ENCODE measurements at regions not wholly inside any gene's neighbourhood (a gene's known extent, or its start where the extent isn't known, plus 50 kb on each side); places are given as distances from the start of the nearest gene placed in this dataset.

DNA sequence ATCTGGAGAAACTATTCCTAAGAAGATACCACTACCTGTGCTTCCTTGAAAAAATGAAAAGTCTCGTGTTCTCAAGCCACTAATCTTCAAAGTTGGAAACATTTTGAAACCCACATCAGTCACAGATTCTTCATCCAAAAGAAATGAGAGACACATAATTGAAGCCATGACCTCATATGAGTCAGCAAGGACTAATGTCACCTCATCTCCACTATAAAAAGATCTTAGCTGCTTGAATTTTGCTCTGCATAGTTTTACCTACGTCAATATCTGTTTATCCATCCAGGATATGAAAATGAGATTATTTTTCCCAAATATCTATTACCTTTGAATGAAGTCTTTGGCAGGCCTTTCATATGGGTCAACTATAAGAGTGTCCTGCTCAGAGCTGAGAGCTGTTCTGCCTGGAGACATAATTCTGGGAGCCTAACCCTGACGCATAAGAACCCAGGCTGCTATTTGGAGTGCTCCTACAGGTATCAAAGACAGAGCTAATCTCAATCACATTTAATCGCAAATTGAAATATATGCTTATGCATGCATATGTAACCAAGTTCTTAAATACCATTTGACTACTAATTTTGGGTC, 312.5 kb upstream of the PKN2 start:
- DNase-seq (ENCODE audit: low spot score) = no peak

DNA sequence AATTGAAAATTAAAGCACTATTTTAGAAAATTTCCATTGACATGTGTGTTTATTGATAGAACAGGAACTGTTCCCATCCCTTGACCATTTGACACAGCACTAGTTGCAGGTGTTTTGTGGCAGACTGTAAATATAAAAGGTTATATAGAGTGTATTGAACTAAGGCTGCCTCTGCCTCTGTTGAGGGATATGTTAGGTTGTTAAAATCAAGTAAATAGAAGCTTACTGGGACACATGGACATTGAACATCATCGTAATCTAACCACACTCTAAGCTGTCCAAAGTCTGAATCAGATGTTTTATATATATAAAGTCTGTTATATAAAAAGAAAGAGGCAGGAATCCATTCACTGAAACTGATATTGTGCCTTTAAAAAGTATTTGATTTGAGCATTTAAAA, 308.1 kb upstream of the PKN2 start:
- no peak for DNase-seq (ENCODE audit: low spot score)

- no peak for DNase-seq (ENCODE audit: low spot score)
These were observed 307.7 kb upstream of the PKN2 start for GRCh38 chr1:88376421-88376820.

DNA sequence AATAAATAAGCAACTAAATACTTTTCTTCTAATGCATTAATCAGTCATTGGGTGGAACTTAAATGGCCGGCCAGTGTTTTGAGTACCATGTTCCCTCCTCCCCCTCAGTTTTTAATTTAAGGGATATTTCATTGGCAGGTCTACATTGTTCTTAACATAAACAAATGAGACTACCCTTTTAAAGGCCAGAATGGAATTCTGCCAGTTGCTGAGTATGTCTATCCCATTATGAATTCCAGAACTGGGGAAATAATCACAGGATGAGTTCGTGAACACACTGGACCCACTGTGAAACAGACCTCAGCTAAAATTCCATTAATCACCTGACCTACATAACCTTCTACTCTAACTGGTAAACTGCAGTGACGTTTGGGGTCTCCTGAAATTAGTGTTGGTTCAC, 305.5 kb upstream of the PKN2 start:
- no peak for DNase-seq (ENCODE audit: low spot score)

GRCh38 chr1:88394958-88395357, 289.1 kb upstream of the PKN2 start:
- DNase-seq (ENCODE audit: low spot score) = no peak

GRCh38 chr1:88398338-88398737, 285.7 kb upstream of the PKN2 start:
- no peak for DNase-seq (ENCODE audit: low spot score)

- DNase-seq (ENCODE audit: low spot score) = no peak
These were observed 284.4 kb upstream of the PKN2 start for GRCh38 chr1:88399690-88400089.

DNA sequence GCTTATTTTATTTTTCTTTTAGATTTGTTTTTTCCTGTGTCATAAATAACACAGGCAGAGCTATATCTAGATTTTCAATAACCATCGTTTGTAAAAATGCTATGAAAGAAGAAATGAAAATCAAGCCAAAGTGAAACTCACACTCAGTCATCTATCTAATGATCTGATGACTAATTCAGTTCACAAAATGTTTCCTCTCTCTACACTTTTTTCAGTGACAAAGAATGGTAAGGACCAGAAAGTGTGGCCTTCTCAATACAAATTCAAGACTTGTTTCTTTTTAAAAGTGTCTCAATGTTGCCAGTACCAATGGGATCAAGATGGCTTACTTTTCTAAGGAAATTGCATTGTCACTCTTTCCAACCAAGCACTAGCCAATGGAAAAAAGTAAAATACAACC, 282.8 kb upstream of the PKN2 start:
- no peak for DNase-seq (ENCODE audit: low spot score)

DNA sequence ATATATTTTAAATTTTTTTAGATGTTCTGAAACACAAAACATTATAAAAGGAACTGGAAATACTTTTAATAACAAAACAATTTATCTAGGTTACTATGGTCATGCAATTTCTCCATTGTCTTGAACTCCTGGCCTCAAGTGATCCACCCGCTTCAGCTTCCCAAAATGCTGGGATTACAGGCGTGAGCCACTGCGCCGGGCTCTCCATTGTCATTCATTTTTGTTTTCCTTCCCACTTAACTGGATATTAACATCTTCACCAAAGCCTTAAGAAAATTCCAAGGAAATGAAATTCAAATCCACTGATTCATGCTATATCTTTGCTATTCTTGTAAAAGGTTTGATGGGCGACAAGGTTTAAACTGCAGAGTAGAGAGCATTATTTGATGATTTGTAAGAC, 279.5 kb upstream of the PKN2 start:
- no peak for DNase-seq (ENCODE audit: low spot score)

GRCh38 chr1:88407248-88407647, 276.8 kb upstream of the PKN2 start:
- DNase-seq (ENCODE audit: low spot score) = no peak

DNA sequence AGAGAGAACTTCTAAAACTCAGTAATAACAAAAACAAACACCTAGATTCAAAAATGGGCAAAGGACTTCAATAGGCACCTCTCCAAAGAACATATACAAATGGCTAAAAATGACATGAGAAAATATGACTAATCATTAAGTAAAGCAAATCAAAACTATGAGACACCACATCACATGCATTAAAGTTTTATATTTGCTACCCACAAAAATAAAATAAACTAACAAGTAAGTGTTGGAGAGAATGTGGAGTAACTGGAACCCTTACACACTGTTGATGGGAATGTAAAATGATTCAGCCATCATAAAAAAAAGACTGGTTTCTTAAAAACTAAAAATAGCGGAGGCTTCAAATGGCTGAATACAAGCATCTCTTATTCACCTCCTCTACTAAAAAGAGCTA, 262.1 kb upstream of the PKN2 start:
- DNase-seq (ENCODE audit: low spot score) = no peak

DNA sequence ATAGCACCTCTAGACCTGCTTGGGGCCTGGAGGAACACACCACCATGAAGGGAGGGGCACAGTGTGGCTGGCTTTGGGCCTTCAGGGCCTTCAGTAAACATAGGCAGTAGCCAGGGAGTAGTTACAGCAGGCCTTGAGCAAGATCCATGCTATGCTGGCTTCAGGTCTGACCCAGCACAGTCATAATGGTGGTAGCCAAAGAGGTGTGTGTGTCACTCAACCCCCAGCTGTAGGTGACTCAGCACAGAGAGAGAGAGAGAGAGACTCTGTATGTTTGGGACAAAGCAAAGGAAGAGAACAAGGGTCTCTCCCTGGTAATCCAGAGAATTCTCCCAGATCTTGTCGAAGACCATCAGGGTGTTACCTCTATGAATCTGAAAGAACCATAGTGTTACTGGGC, 250.5 kb upstream of the PKN2 start:
- no peak for DNase-seq (ENCODE audit: low spot score)

- DNase-seq (ENCODE audit: low spot score) = no peak
These were observed 249.2 kb upstream of the PKN2 start for GRCh38 chr1:88434836-88435235.

DNA sequence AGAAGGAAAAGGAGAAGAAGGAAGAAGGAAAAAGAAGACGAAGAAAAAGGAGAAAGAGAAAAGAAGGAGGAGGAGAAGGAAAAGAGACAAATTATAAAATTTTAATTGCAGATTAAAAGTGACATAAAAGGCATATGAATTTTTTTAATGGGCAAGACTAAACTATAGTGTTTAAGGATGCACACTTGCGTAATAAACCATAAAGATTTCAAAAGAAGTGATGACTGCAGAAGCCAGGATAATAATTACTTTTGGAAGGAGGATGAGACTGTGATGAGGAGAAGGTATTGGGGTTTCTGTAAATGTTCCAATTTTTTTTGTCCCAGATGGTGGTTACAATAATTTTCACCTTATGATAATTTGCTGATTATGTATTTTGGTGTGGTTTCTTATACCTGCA, 243.1 kb upstream of the PKN2 start:
- DNase-seq (ENCODE audit: low spot score) = no peak

GRCh38 chr1:88451856-88452255, 232.2 kb upstream of the PKN2 start:
- DNase-seq (ENCODE audit: low spot score) = no peak

GRCh38 chr1:88453295-88453694, 230.8 kb upstream of the PKN2 start:
- no peak for DNase-seq (ENCODE audit: low spot score)

- no peak for DNase-seq (ENCODE audit: low spot score)
These were observed 229.3 kb upstream of the PKN2 start for GRCh38 chr1:88454781-88455180.

- DNase-seq (ENCODE audit: low spot score) = no peak
These were observed 228.3 kb upstream of the PKN2 start for GRCh38 chr1:88455621-88456256.

DNA sequence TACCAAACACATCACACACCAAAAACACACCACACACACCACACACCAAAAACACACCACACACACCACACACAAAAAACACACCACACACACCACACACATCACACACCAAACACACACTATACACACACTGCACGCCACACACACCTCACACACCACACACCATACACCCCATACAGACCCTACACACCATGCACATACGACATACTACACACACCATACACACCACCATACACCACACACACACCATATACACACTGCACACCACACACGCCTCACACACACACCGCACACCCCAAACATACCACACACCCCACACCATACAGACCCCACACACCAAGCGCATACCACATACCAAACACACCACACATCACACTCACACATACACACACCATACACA, 226.9 kb upstream of the PKN2 start:
- DNase-seq (ENCODE audit: low spot score) = no peak

DNA sequence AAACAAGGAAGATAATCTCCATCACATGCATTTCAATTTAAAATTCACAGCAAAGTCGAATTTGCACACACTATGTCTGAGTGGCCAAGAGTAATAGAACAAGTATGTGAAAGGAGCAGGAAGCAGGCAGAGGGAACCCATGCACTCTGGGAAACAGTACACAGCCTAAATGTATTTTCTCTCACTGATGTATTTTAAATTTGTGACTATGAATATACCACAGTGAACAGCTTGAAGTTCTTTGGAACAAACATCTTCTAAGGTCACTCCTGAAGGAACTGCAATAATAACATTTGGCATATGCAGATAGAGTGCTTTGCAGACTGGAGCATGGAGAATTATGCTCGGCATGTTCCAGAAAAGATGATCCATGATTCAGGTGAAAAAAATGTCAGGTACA, 223.1 kb upstream of the PKN2 start:
- no peak for DNase-seq (ENCODE audit: low spot score)

GRCh38 chr1:88462096-88462487, 222.0 kb upstream of the PKN2 start:
- no peak for DNase-seq (ENCODE audit: low spot score)

DNA sequence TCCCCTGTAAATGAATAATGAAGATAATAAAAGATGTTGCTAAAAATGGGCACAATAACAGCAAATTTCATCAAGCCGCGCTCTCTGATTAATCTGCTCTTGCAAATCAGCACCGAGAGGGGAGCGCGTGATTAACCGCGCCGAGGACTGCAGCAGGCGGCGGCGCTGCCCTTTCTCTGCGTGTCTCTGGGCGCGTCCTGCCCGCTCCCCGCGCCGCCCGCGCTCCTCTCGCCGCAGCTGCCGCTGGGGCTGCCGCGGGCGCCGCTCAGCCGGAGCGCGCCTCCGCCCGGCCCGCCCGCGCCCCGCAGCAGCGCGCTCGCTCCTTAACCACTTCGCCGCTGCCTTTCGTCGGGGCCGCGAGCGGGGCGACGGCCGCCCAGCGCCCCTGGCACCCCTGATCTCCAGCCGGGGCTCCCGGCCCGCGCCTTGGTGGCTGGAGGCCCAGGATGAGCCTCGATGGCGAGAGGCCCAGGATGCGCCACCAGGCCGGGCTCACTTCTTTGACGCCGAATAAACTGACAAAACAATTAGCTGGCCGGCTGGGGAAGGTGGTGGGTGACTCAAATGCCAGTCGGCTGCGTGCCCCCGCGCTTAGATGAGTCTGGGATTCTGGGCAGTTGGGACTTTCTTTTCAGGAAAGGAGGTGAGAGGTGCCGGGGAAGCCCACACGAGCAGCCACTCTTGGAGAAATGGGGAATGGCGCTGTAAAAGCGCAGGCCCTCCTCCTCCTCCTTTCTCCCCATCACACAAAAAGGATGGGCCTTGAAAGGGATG, 221.4 kb upstream of the PKN2 start:
- peak; percentile 81 for DNase-seq (ENCODE audit: low spot score)

- DNase-seq (ENCODE audit: low spot score) = no peak
These were observed 220.6 kb upstream of the PKN2 start for GRCh38 chr1:88463401-88463985.

Measured in GM03348 (cell line).